Heart right ventricle (tissue), 16 donors: ENCODE measurements at regions not wholly inside any gene's neighbourhood (a gene's known extent, or its start where the extent isn't known, plus 50 kb on each side); places are given as distances from the start of the nearest gene placed in this dataset.
"Not testable (repeated sequence)": the region's sequence is repeated elsewhere in the genome, so short reads cannot be mapped to it uniquely, and the experiment has no call there.

Experiments used
- ATAC-seq, 8 donors: fragments of 200-7000 bp; cut with Tn5 transposase; one replicate each; pipeline ENCODE4 v1.9.1; 2020; ENCODE audit warnings: mild to moderate bottlenecking in 8 of 8, moderate library complexity in 8 of 8, moderate number of reproducible peaks in 1 of 8
- DNase-seq, 2 donors: peaks; one replicate each; pipeline ENCODE4 v3.0.0-alpha.2; 2020
- H3K27ac ChIP-seq, 10 donors: fragments of 200-600 bp; sonication (generic) in 2 of 10; one replicate each; pipeline versions ENCODE4 v1.5.0 to v1.8.0; 2020 to 2022; ENCODE audit warnings: mild to moderate bottlenecking in 3 of 10
- H3K27me3 ChIP-seq, 7 donors: fragments of 200-600 bp; one replicate each; pipeline ENCODE4 v1.8.0; 2021 to 2022; ENCODE audit warnings: mild to moderate bottlenecking in 2 of 7
- H3K36me3 ChIP-seq, 9 donors: fragments of 200-600 bp; sonication (generic) in 1 of 9; one replicate each; pipeline versions ENCODE4 v1.5.0 to v1.8.0; 2020 to 2022; ENCODE audit warnings: mild to moderate bottlenecking in 2 of 9
- H3K4me1 ChIP-seq, 9 donors: fragments of 200-600 bp; sonication (generic) in 1 of 9; one replicate each; pipeline versions ENCODE4 v1.5.0 to v1.8.0; 2020 to 2022; ENCODE audit warnings: mild to moderate bottlenecking in 4 of 9
- H3K4me3 ChIP-seq, 10 donors: fragments of 200-600 bp; sonication (generic) in 2 of 10; one replicate each; pipeline versions ENCODE4 v1.5.0 to v1.8.0; 2020 to 2022; ENCODE audit warnings: mild to moderate bottlenecking in 7 of 10, moderate library complexity in 2 of 10
- H3K9me3 ChIP-seq, 11 donors: fragments of 200-600 bp in 10 of 11; sonication (generic) in 2 of 11; one replicate each; pipeline versions ENCODE4 v1.5.0 to v1.8.0; 2013 to 2022; ENCODE audit warnings: mild to moderate bottlenecking in 2 of 11, control low read depth in 1 of 11, moderate library complexity in 1 of 11
- CTCF ChIP-seq, 9 donors: fragments of 200-600 bp; sonication (generic) in 2 of 9; IDR thresholded peaks; one replicate each; pipeline versions ENCODE4 v1.5.0 to v1.8.0; 2021 to 2022; ENCODE audit warnings: antibody characterized with exemption in 9 of 9, mild to moderate bottlenecking in 5 of 9, moderate library complexity in 1 of 9
- WGBS, 2 donors: extraction: QIAGEN DNeasy Blood & Tissue Kit; methylation state at CpG; one replicate each; pipeline ENCODE4 v1.1.7; 2013; ENCODE audit warnings: inconsistent platforms in 1 of 2; 5-methylcytosine and 5-hydroxymethylcytosine counted together
- intact Hi-C, 10 donors: fragments of 100-400 bp; cut with DNase I; formaldehyde crosslinking; loops; one replicate each; pipeline versions ENCODE4 v1.11.1 to v1.14.2; 2022
- donor health status: Arrhythmogenic right ventricular cardiomyopathy.
- donor health status: ischemic (EF 13 %, LVEDD 7.1; RV severe dilation, severe dysfunction).
- donor health status: healthy with polysubstance abuse.
- donor health status: DM: no; HTN: yes; CAD: no.
- donor health status: DM: no; HTN: no; CAD: no.
- donor health status: ischemic (EF 25% LVEDD 6.9; RV normal size, moderate dysfunction).
- donor health status: ischemic (EF 25% LVEDD 5.7; RV mildly dilated, moderate dysfunction).
- donor health status: healthy.
- donor health status: DM: yes; HTN: yes; CAD: no.
- donor health status: Ischemic cardiomyopathy.
- donor health status: ischemic (EF 35%, LVEDD 5.7; RV mildly dilated, moderate dysfunction).
- donor health status: nonischemic (EF 11% LVEDD 7.7; RV severe dilation, severe dysfunction).
- donor health status: DM: yes; HTN: yes; CAD: no.
- donor health status: PGD.
- donor health status: ischemic (EF 29% LVEDD 5.4; RV normal size, mild dysfunction).
- donor health status: nonischemic (EF 23%, LVEDD 6.1; RV moderate dilation, normal function).

GRCh38 chr2:95721726-95722125, 129.9 kb downstream of the TRIM43 start:
- Histone ChIP-seq H3K9me3 (no peaks in the 10 kb centered on the region), H3K36me3 (no peaks in the 10 kb centered on the region), H3K4me1 (no peaks in the 10 kb centered on the region), H3K27me3 (no peaks in the 10 kb centered on the region), H3K27ac (no peak overlapping the region), H3K4me3 (no peak overlapping the region)
- TF ChIP-seq CTCF (IDR thresholded peaks at IDR 0.05): no peak
- intact Hi-C loops: no loop called here
- DNase-seq (no peak), ATAC-seq (no peak)
- 91 to 96% methylated on average over 8 of the region's 8 CpGs for WGBS, 2 donors

- 74 to 75% methylated on average over 11 of the region's 11 CpGs for WGBS, 2 donors
- intact Hi-C loops: no loop called here
- Histone ChIP-seq H3K27me3 (no peaks in the 10 kb centered on the region), H3K36me3 (no peaks in the 10 kb centered on the region), H3K9me3 (no peaks in the 10 kb centered on the region), H3K27ac (no peak overlapping the region), H3K4me1 (no peaks in the 10 kb centered on the region), H3K4me3 (no peak overlapping the region)
- TF ChIP-seq CTCF (IDR thresholded peaks at IDR 0.05): no peak
- ATAC-seq (no peak), DNase-seq (no peak)
Measured at GRCh38 chr2:95722131-95722697, 130.4 kb downstream of the TRIM43 start.

DNA sequence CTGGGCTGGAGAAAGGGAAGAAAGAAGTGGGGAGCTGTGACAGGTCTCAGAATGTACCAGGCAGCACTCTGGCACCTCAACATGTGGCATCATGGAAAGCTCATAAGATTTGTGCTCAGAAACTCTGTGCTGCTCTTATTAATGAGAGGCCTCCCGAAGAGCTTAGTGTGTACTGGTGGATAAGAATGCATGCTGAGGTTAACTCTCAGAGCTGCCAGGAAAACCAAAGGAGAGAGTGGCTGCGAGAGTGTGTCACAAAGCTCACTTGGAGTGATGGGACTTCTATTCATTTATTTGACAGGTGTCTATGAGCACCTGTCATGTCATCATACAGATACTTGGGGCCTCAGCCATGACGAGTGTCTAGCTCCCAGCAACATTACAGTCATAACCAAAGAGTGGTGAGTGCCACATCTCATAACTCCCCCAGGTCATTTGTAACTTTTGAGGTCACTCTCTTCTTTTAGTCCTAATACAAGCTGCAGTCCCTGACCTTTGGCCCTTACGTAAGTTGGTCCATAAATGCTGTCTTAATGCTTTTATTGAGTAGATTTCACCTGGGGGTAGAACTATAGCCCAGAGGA, 131.9 kb downstream of the TRIM43 start:
- H3K4me3 ChIP-seq, ATAC-seq, DNase-seq, H3K36me3 ChIP-seq, H3K4me1 ChIP-seq, H3K9me3 ChIP-seq, H3K27ac ChIP-seq, H3K27me3 ChIP-seq, intact Hi-C loops: not testable (repeated sequence)
- WGBS, 2 donors: 85 to 90% methylated on average over 4 of the region's 4 CpGs

DNA sequence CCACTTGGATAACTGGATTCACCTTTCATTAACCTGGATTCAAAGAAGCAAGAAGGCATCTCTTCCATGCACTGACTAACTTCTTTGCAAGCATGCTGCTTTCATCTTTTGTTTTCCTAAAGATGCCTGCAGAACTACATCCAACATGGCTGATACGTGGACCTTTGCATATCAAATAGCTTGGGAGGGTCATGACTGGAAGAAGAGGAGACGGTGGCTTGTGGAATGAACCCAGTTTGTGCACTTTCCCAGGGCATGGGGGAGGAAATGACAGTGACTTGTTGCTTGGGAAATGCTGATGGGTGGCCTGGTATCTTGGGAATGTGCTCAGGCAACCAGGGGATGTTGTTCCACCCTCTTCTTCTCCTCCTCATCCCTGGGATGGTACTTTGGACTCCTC, 133.4 kb downstream of the TRIM43 start:
- H3K9me3 ChIP-seq, H3K4me3 ChIP-seq, H3K27me3 ChIP-seq, H3K27ac ChIP-seq, ATAC-seq, DNase-seq, H3K4me1 ChIP-seq, H3K36me3 ChIP-seq: not testable (repeated sequence)
- intact Hi-C loops: loop anchor here in 4 of 10 donors (5.0 kb wide), 3 partner anchors 313 to 323 kb away; partner anchors contain the start of gene FAHD2A (in 1 of the 4)
- 49 to 75% methylated on average over 2 of the region's 2 CpGs for WGBS, 2 donors

- not testable (repeated sequence) for ATAC-seq, H3K36me3 ChIP-seq, H3K4me1 ChIP-seq, H3K4me3 ChIP-seq, DNase-seq, H3K27ac ChIP-seq, H3K27me3 ChIP-seq, H3K9me3 ChIP-seq
- 90% methylated on average over 1 of the region's 1 CpG for WGBS, 2 donors
- intact Hi-C loops: loop anchor here in 4 of 10 donors (5.0 kb wide), 3 partner anchors 313 to 323 kb away; partner anchors contain the start of gene FAHD2A (in 1 of the 4)
Measured at GRCh38 chr2:95725677-95726076, 133.9 kb downstream of the TRIM43 start.

DNA sequence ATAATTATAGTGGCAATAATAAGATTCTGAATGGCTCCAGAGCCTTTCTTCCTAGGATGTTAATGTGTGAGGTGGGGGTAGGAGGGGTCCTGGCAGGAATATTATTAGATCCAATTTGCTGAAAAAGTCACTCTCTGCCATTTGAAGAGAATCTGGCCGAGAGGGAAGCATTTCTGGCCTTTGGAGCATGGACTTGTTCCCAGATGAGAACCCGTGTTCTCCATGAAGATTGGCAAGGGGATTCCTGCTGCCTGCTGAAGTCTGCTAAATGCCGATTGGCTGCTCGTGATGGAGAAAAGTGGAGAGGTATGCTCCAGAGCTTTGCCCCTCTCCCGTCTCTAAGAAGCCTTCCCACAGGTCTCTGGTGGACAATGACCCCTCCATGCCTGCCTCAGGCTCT, 135.6 kb downstream of the TRIM43 start:
- not testable (repeated sequence) for H3K27ac ChIP-seq, H3K4me3 ChIP-seq, H3K27me3 ChIP-seq, H3K36me3 ChIP-seq, DNase-seq, H3K9me3 ChIP-seq, H3K4me1 ChIP-seq, ATAC-seq
- 80 to 88% methylated on average over 5 of the region's 5 CpGs for WGBS, 2 donors
- intact Hi-C loops: loop anchor here in 4 of 10 donors (5.0 kb wide), 3 partner anchors 315 to 325 kb away; partner anchors contain the start of gene FAHD2A (in 1 of the 4)
